ENCODE measurements at regions not wholly inside any gene's neighbourhood (a gene's known extent, or its start where the extent isn't known, plus 50 kb on each side); places are given as distances from the start of the nearest gene placed in this dataset.

- Histone ChIP-seq H3K79me2 (ENCODE audit: insufficient read depth, low read length) (no peaks in the 10 kb centered on the region), H3K27me3 (ENCODE audit: insufficient read depth, low read length, poor library complexity, severe bottlenecking) (no peaks in the 10 kb centered on the region), H2AFZ (ENCODE audit: low read length) (no peak overlapping the region), H3K9me3 (ENCODE audit: insufficient read depth, low read depth, low read length) (no peaks in the 10 kb centered on the region; the same call in 1 of the 2 replicates), H3K9me2 (replicated peaks; ENCODE audit: low read depth, low read length) (no peaks in the 10 kb centered on the region), H3F3A (ENCODE audit: low read depth) (peaks cover 2% of the 10 kb centered on the region; the same call in 1 of the 2 replicates), H3K36me3 (ENCODE audit: insufficient read depth, low read length) (no peaks in the 10 kb centered on the region), H3K9ac (ENCODE audit: low read depth, low read length, poor library complexity, severe bottlenecking) (no peak overlapping the region), H3K4me3 (ENCODE audit: low read length, poor library complexity, severe bottlenecking) (no peak overlapping the region), H3K4me1 (ENCODE audit: insufficient read depth, low read length, poor library complexity, severe bottlenecking) (peaks cover 26% of the 10 kb centered on the region), H3K4me2 (ENCODE audit: low read depth, low read length, poor library complexity, severe bottlenecking) (peak overlapping the region; percentile 39), H4K20me1 (ENCODE audit: insufficient read depth, low read length, poor library complexity, severe bottlenecking) (no peaks in the 10 kb centered on the region)
- TF ChIP-seq CTCF (conservative IDR thresholded peaks at IDR 0.05; ENCODE audit: low read length) (no peak), EZH2phosphoT487 (IDR thresholded peaks at IDR 0.05; ENCODE audit: borderline replicate concordance) (no peak)
Measured at GRCh38 chr10:23557777-23558176, 118.9 kb downstream of the OTUD1 start.

GRCh38 chr10:23558361-23558799 lies 119.5 kb downstream of the OTUD1 start:
- H2AFZ ChIP-seq (ENCODE audit: low read length) = no peak overlapping the region

GRCh38 chr10:23568996-23569395 lies 130.1 kb downstream of the OTUD1 start:
- TF ChIP-seq EZH2phosphoT487 (IDR thresholded peaks at IDR 0.05; ENCODE audit: borderline replicate concordance) (no peak), CTCF (conservative IDR thresholded peaks at IDR 0.05; ENCODE audit: low read length) (no peak)
- Histone ChIP-seq H3K79me2 (ENCODE audit: insufficient read depth, low read length) (no peaks in the 10 kb centered on the region), H3K4me3 (ENCODE audit: low read length, poor library complexity, severe bottlenecking) (no peak overlapping the region), H3K9ac (ENCODE audit: low read depth, low read length, poor library complexity, severe bottlenecking) (no peak overlapping the region), H3K36me3 (ENCODE audit: insufficient read depth, low read length) (no peaks in the 10 kb centered on the region), H2AFZ (ENCODE audit: low read length) (no peak overlapping the region), H3K9me2 (replicated peaks; ENCODE audit: low read depth, low read length) (no peaks in the 10 kb centered on the region), H3K9me3 (ENCODE audit: insufficient read depth, low read depth, low read length) (peaks cover 16% of the 10 kb centered on the region; the same call in 1 of the 2 replicates), H4K20me1 (ENCODE audit: insufficient read depth, low read length, poor library complexity, severe bottlenecking) (no peaks in the 10 kb centered on the region), H3K27me3 (ENCODE audit: insufficient read depth, low read length, poor library complexity, severe bottlenecking) (no peaks in the 10 kb centered on the region), H3F3A (ENCODE audit: low read depth) (no peaks in the 10 kb centered on the region), H3K4me1 (ENCODE audit: insufficient read depth, low read length, poor library complexity, severe bottlenecking) (peaks cover 8% of the 10 kb centered on the region), H3K4me2 (ENCODE audit: low read depth, low read length, poor library complexity, severe bottlenecking) (no peak overlapping the region)

More at GRCh38 chr10:23558361-23558799, 119.5 kb downstream of the OTUD1 start:
- Histone ChIP-seq H3K36me3 (ENCODE audit: insufficient read depth, low read length) (no peaks in the 10 kb centered on the region), H3K9me3 (ENCODE audit: insufficient read depth, low read depth, low read length) (no peaks in the 10 kb centered on the region; the same call in 1 of the 2 replicates), H3K79me2 (ENCODE audit: insufficient read depth, low read length) (no peaks in the 10 kb centered on the region), H3K4me2 (ENCODE audit: low read depth, low read length, poor library complexity, severe bottlenecking) (no peak overlapping the region), H3F3A (ENCODE audit: low read depth) (peaks cover 2% of the 10 kb centered on the region; the same call in 1 of the 2 replicates), H3K4me3 (ENCODE audit: low read length, poor library complexity, severe bottlenecking) (no peak overlapping the region), H3K4me1 (ENCODE audit: insufficient read depth, low read length, poor library complexity, severe bottlenecking) (peaks cover 26% of the 10 kb centered on the region), H3K27me3 (ENCODE audit: insufficient read depth, low read length, poor library complexity, severe bottlenecking) (no peaks in the 10 kb centered on the region), H3K9ac (ENCODE audit: low read depth, low read length, poor library complexity, severe bottlenecking) (no peak overlapping the region), H4K20me1 (ENCODE audit: insufficient read depth, low read length, poor library complexity, severe bottlenecking) (no peaks in the 10 kb centered on the region), H3K9me2 (replicated peaks; ENCODE audit: low read depth, low read length) (no peaks in the 10 kb centered on the region)
- TF ChIP-seq CTCF (conservative IDR thresholded peaks at IDR 0.05; ENCODE audit: low read length) = no peak
- no peak for TF ChIP-seq EZH2phosphoT487 (IDR thresholded peaks at IDR 0.05; ENCODE audit: borderline replicate concordance)
